GM18519 (cell line): ENCODE measurements at regions not wholly inside any gene's neighbourhood (a gene's known extent, or its start where the extent isn't known, plus 50 kb on each side); places are given as distances from the start of the nearest gene placed in this dataset.

Experiments
- ATAC-seq: cut with Tn5 transposase; IDR thresholded peaks from one replicate; pipeline ENCODE4 v1.9.1; 2021; ENCODE audit warnings: mild to moderate bottlenecking, moderate library complexity; ENCODE audit not compliant: unreplicated experiment, low FRiP score

GRCh38 chr6:130754786-130755367 is 72.3 kb upstream of the SMLR1 start:
- no peak for ATAC-seq

GRCh38 chr6:130755368-130756034 is 71.7 kb upstream of the SMLR1 start:
- no peak for ATAC-seq

DNA sequence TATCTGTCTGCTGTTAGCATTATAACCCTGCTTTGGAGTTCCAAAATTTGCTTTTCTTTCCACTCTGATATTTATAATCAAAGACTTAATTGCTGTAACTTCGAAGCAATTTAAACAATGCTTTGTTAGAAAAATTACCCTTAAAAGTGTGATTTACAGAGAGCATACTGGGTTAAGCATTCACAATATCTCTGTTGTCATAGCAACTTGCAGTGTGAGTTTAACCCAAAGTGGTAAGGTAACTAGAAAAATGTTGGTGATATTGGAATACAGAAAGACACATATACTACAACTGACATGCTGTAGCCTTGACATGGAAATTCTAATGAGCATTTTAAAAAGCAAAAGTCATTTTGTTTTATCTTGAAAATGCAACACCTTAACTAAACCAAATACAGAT is 70.4 kb upstream of the SMLR1 start:
- ATAC-seq = no peak

GRCh38 chr6:130758813-130759212 is 68.4 kb upstream of the SMLR1 start:
- ATAC-seq = no peak

GRCh38 chr6:130760006-130760405 is 67.2 kb upstream of the SMLR1 start:
- no peak for ATAC-seq

DNA sequence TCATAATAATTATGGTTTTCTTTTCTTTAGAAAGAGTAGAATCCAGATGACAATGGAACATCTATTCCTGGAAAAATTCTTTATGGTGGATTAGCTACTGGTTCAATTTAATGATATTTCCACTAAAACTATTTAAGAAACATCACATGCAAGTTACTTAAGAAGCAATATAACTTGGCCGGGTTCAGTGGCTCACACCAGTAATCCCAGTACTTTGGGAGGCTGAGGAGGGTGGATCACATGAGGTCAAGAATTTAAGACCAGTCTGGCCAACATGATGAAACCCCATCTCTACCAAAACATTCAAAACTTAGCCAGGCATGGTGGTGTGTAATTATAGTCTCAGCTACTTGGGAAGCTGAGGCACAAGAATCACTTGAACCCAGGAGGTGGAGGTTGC is 65.9 kb upstream of the SMLR1 start:
- ATAC-seq = no peak

- no peak for ATAC-seq
Observed at GRCh38 chr6:130765181-130765727, 62.0 kb upstream of the SMLR1 start.

GRCh38 chr6:130766239-130767144 is 60.7 kb upstream of the SMLR1 start:
- ATAC-seq = no peak

- ATAC-seq = no peak
Observed at GRCh38 chr6:130769861-130770260, 57.3 kb upstream of the SMLR1 start.

DNA sequence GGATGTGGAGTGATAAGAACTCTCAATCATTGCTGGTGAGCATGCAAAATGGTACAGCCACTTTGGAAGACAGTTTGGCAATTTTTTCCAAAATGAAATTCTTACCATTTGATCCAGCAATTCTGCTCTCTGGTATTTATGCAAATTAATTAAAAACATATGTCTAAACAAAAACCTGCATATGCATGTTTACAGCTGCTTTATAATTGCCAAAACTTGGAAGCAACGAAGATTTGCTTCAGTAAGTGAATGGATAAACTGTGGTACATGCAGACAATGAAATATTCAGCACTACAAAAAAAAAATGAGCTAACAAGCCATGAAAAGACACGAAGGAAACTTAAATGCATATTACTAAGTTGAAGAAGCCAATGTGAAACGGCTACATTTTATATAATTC is 55.5 kb upstream of the SMLR1 start:
- ATAC-seq = no peak

DNA sequence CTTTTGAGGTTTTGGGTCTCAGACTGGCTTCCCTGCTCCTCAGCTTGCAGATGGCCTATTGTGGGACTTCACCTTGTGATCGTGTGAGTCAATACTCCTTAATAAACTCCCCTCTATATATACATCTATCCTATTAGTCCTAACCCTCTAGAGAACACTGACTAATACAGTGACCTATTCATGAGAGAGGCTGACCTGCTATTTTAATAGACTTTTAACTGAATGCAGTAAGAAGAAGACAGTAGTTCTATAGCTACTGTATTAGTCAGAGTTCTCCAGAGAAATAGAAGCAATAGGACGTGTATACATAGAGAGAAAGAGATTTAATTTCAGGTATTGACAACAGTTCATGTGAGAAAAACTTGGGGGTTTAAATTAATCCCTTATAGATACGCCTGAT is 53.3 kb upstream of the SMLR1 start:
- ATAC-seq = no peak

- no peak for ATAC-seq
Observed at GRCh38 chr6:130775411-130776012, 51.7 kb upstream of the SMLR1 start.

GRCh38 chr6:130776287-130776925 is 50.8 kb upstream of the SMLR1 start:
- peak; percentile 93 for ATAC-seq
